ENCODE measurements at regions not wholly inside any gene's neighbourhood (a gene's known extent, or its start where the extent isn't known, plus 50 kb on each side); places are given as distances from the start of the nearest gene placed in this dataset.
A peak's percentile ranks its signal among the peaks of the same experiment; 100 is the strongest.

DNA sequence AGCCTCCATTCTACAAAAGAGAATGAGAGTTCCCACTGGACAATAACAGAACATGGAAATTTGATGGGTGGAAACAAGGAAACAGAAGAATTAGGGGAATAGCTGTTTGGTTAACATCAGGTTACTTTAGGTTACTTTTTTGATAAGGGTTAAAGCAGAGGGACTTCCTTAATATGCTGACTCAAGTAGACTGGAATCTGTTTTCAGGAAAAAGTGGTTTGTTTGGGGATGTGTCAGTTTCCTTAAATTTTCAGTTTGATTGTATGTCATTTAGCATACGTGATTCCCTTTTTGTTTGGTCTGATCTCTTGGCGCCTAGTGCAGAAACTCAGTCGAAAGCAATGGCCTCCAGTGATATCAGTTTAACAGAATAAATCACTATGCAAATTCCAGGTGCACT is 411.8 kb upstream of the GRM7 start:
- H3K9ac ChIP-seq (ENCODE audit: insufficient read depth, low read depth, low read length): no peak overlapping the region
- ChIA-PET CTCF (ENCODE audit: low intra/inter-chr PET ratio, low total read pairs) (no interaction called here), POLR2A (no interaction called here)
- intact Hi-C loops (cut with micrococcal nuclease; ENCODE audit: unreplicated experiment): no loop called here
- H3K36me3 ChIP-seq (replicated peaks in 1 of 2; ENCODE audit: control insufficient read depth in 1 of 2, insufficient read depth in 2 of 2, low read length in 2 of 2): no peaks in the 10 kb centered on the region
- in situ Hi-C loops (cut with HindIII; ENCODE audit: extremely low pct_ligation_motif_present, low pct_unique_long_range_greater_than_20kb): no loop called here
- no peaks in the 10 kb centered on the region for H3K27me3 ChIP-seq (ENCODE audit: control insufficient read depth in 1 of 2, insufficient read depth in 2 of 2, low read length in 2 of 2)
- no peak for TF ChIP-seq NPAS2 (CRISPR knock-in tag; IDR thresholded peaks at IDR 0.05; ENCODE audit: borderline replicate concordance)
- TF ChIP-seq CEBPB (IDR thresholded peaks at IDR 0.05; ENCODE audit: borderline replicate concordance, low read depth, low read length): no peak
- WGBS (ENCODE audit: low lambda C conversion rate): 28% methylated on average over 3 of the region's 3 CpGs
- no peak overlapping the region for H2AFZ ChIP-seq (ENCODE audit: low read length)
- no peaks in the 10 kb centered on the region for H4K20me1 ChIP-seq (ENCODE audit: insufficient read depth, low read length)
- H3K4me1 ChIP-seq (ENCODE audit: insufficient read depth, low read length): no peaks in the 10 kb centered on the region
- H3K4me3 ChIP-seq (replicated peaks in 1 of 3; ENCODE audit: insufficient read depth in 1 of 3, low read depth in 2 of 3, low read length in 3 of 3): no peak overlapping the region
- no peaks in the 10 kb centered on the region for H3K79me2 ChIP-seq (ENCODE audit: insufficient read depth, low read length)
- H3K27ac ChIP-seq (ENCODE audit: extremely low read length, insufficient read depth, low read length): no peak overlapping the region
- no peak overlapping the region for H3K4me2 ChIP-seq (ENCODE audit: low read depth, low read length)
- DNase-seq (ENCODE audit: low spot score): no peak
- BruUV-seq (replicated peaks): no TSS peak
- H3K9me3 ChIP-seq (ENCODE audit: low read length): peaks cover 79% of the 10 kb centered on the region
- FAIRE-seq: no peak
- no peak for ATAC-seq

DNA sequence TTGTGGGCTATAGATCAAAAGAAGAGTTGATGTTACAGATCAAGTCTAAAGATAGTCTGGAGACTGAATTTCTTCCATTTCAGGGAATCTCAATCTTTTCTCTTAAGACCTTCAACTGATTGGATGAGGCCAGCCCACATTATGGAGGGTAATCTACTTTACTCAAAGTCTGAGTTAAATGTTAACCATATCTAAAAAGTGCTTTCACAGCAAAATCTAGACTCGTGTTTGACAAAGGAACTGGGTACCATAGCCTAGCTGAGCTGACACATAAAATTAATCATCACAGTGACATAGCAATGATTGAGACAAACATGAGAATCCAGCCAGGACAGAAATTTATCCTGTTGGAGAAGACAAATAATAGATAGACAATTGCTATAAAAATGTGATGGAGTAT is 407.9 kb upstream of the GRM7 start:
- FAIRE-seq: no peak
- ChIA-PET CTCF (ENCODE audit: low intra/inter-chr PET ratio, low total read pairs) (no interaction called here), POLR2A (no interaction called here)
- ATAC-seq: no peak
- intact Hi-C loops (cut with micrococcal nuclease; ENCODE audit: unreplicated experiment): no loop called here
- H3K9me3 ChIP-seq (ENCODE audit: low read length): peaks cover 58% of the 10 kb centered on the region
- H3K27ac ChIP-seq (ENCODE audit: extremely low read length, insufficient read depth, low read length): no peak overlapping the region
- WGBS (ENCODE audit: low lambda C conversion rate): 0% methylated on average over 1 of the region's 1 CpG
- BruUV-seq (replicated peaks): no TSS peak
- H2AFZ ChIP-seq (ENCODE audit: low read length): no peak overlapping the region
- H3K4me3 ChIP-seq (replicated peaks in 1 of 3; ENCODE audit: insufficient read depth in 1 of 3, low read depth in 2 of 3, low read length in 3 of 3): no peak overlapping the region
- H3K27me3 ChIP-seq (ENCODE audit: control insufficient read depth in 1 of 2, insufficient read depth in 2 of 2, low read length in 2 of 2): no peaks in the 10 kb centered on the region
- in situ Hi-C loops (cut with HindIII; ENCODE audit: extremely low pct_ligation_motif_present, low pct_unique_long_range_greater_than_20kb): no loop called here
- no peaks in the 10 kb centered on the region for H3K36me3 ChIP-seq (replicated peaks in 1 of 2; ENCODE audit: control insufficient read depth in 1 of 2, insufficient read depth in 2 of 2, low read length in 2 of 2)
- no peaks in the 10 kb centered on the region for H3K79me2 ChIP-seq (ENCODE audit: insufficient read depth, low read length)
- no peak for DNase-seq (ENCODE audit: low spot score)
- H4K20me1 ChIP-seq (ENCODE audit: insufficient read depth, low read length): no peaks in the 10 kb centered on the region
- TF ChIP-seq MAFF (IDR thresholded peaks at IDR 0.05; ENCODE audit: low read depth, low read length) (peak; percentile 54), FOXK2 (IDR thresholded peaks at IDR 0.05) (no peak), MAFK (conservative IDR thresholded peaks at IDR 0.05 in 1 of 2, IDR thresholded peaks at IDR 0.05 in 1 of 2; ENCODE audit: low read length in 2 of 2) (peak; percentile 37 to 69; a peak in 3 of 4 replicates), ZNF180 (CRISPR knock-in tag; IDR thresholded peaks at IDR 0.05; ENCODE audit: borderline replicate concordance, low read depth) (no peak), ZNF318 (CRISPR knock-in tag; IDR thresholded peaks at IDR 0.05) (no peak)
- TF ChIP-seq, protein P1, sequence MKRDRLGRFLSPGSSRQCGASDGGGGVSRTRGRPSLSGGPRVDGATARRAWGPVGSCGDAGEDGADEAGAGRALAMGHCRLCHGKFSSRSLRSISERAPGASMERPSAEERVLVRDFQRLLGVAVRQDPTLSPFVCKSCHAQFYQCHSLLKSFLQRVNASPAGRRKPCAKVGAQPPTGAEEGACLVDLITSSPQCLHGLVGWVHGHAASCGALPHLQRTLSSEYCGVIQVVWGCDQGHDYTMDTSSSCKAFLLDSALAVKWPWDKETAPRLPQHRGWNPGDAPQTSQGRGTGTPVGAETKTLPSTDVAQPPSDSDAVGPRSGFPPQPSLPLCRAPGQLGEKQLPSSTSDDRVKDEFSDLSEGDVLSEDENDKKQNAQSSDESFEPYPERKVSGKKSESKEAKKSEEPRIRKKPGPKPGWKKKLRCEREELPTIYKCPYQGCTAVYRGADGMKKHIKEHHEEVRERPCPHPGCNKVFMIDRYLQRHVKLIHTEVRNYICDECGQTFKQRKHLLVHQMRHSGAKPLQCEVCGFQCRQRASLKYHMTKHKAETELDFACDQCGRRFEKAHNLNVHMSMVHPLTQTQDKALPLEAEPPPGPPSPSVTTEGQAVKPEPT (CRISPR knock-in tag; IDR thresholded peaks at IDR 0.05; ENCODE audit: low read depth): no peak
- H3K9ac ChIP-seq (ENCODE audit: insufficient read depth, low read depth, low read length): no peak overlapping the region
- H3K4me1 ChIP-seq (ENCODE audit: insufficient read depth, low read length): no peaks in the 10 kb centered on the region
- no peak overlapping the region for H3K4me2 ChIP-seq (ENCODE audit: low read depth, low read length)
